ENCODE measurements at regions not wholly inside any gene's neighbourhood (a gene's known extent, or its start where the extent isn't known, plus 50 kb on each side); places are given as distances from the start of the nearest gene placed in this dataset.
"Not testable (repeated sequence)": the region's sequence is repeated elsewhere in the genome, so short reads cannot be mapped to it uniquely, and the experiment has no call there.

- no peak overlapping the region for H3K4me3 ChIP-seq (replicated peaks; ENCODE audit: low read depth, low read length)
Observed at GRCh38 chr2:57407772-57408201, 638.8 kb upstream of the VRK2 start.

GRCh38 chr2:57408587-57408986, 638.0 kb upstream of the VRK2 start:
- DNase-seq (ENCODE audit: low read depth) = no peak
- TF ChIP-seq CTCF (IDR thresholded peaks at IDR 0.05; ENCODE audit: low read length, missing control alignments) = no peak
- H3K4me3 ChIP-seq (replicated peaks; ENCODE audit: low read depth, low read length) = no peak overlapping the region

More at GRCh38 chr2:57407772-57408201, 638.8 kb upstream of the VRK2 start:
- TF ChIP-seq CTCF (IDR thresholded peaks at IDR 0.05; ENCODE audit: low read length, missing control alignments) = no peak
- no peak for DNase-seq (ENCODE audit: low read depth)

GRCh38 chr2:57417007-57417406, 629.6 kb upstream of the VRK2 start:
- H3K4me3 ChIP-seq (replicated peaks; ENCODE audit: low read depth, low read length) = no peak overlapping the region
- TF ChIP-seq CTCF (IDR thresholded peaks at IDR 0.05; ENCODE audit: low read length, missing control alignments) = no peak
- no peak for DNase-seq (ENCODE audit: low read depth)

GRCh38 chr2:57418859-57419346, 627.7 kb upstream of the VRK2 start:
- not testable (repeated sequence) for DNase-seq (ENCODE audit: low read depth); H3K4me3 ChIP-seq (replicated peaks; ENCODE audit: low read depth, low read length)

- DNase-seq (ENCODE audit: low read depth) = no peak
- no peak overlapping the region for H3K4me3 ChIP-seq (replicated peaks; ENCODE audit: low read depth, low read length)
- no peak for TF ChIP-seq CTCF (IDR thresholded peaks at IDR 0.05; ENCODE audit: low read length, missing control alignments)
Observed at GRCh38 chr2:57429831-57430230, 616.8 kb upstream of the VRK2 start.

- no peak for DNase-seq (ENCODE audit: low read depth)
- TF ChIP-seq CTCF (IDR thresholded peaks at IDR 0.05; ENCODE audit: low read length, missing control alignments) = no peak
- H3K4me3 ChIP-seq (replicated peaks; ENCODE audit: low read depth, low read length) = no peak overlapping the region
Observed at GRCh38 chr2:57432528-57432927, 614.1 kb upstream of the VRK2 start.

GRCh38 chr2:57434441-57434840, 612.2 kb upstream of the VRK2 start:
- no peak for DNase-seq (ENCODE audit: low read depth)
- H3K4me3 ChIP-seq (replicated peaks; ENCODE audit: low read depth, low read length) = no peak overlapping the region
- no peak for TF ChIP-seq CTCF (IDR thresholded peaks at IDR 0.05; ENCODE audit: low read length, missing control alignments)

Data from fibroblast of pulmonary artery (primary cell).